Breast epithelium (tissue), 4 donors: ENCODE measurements at regions not wholly inside any gene's neighbourhood (a gene's known extent, or its start where the extent isn't known, plus 50 kb on each side); places are given as distances from the start of the nearest gene placed in this dataset.

Experiments
- DNase-seq, 2 donors: peaks; one replicate each; pipeline ENCODE4 v3.0.0-alpha.2; 2019; ENCODE audit warnings: low spot score in 2 of 2
- H3K27ac ChIP-seq, 2 donors: fragments of 200-600 bp; sonication (generic) in 1 of 2; one replicate each; pipeline ENCODE4 v1.5.1; 2016 to 2019; ENCODE audit warnings: mild to moderate bottlenecking in 1 of 2
- H3K27me3 ChIP-seq, 2 donors: fragments of 200-600 bp; sonication (generic) in 1 of 2; one replicate each; pipeline versions ENCODE4 v1.5.1 to v1.6.0; 2017 to 2019; ENCODE audit warnings: control low read depth in 1 of 2, mild to moderate bottlenecking in 1 of 2
- H3K36me3 ChIP-seq: fragments of 200-600 bp; one replicate; pipeline ENCODE4 v1.5.1; 2019
- H3K4me1 ChIP-seq, 2 donors: fragments of 200-600 bp; sonication (generic); one replicate each; pipeline ENCODE4 v1.5.1; 2016 to 2019; ENCODE audit warnings: control low read depth in 1 of 2
- H3K4me3 ChIP-seq, 3 donors: fragments of 200-600 bp; sonication (generic); 1 replicate in 2 of 3; 2 replicates in 1 of 3; pipeline ENCODE4 v1.5.1; 2016 to 2019; ENCODE audit warnings: mild to moderate bottlenecking in 3 of 3, moderate library complexity in 2 of 3
- H3K9me3 ChIP-seq, 2 donors: fragments of 200-600 bp; sonication (generic) in 1 of 2; one replicate each; pipeline ENCODE4 v1.5.1; 2016 to 2019; ENCODE audit warnings: control low read depth in 1 of 2
- CTCF ChIP-seq, 3 donors: fragments of 450-650 bp; IDR thresholded peaks; one replicate each; pipeline ENCODE4 v1.5.1; 2016 to 2017; ENCODE audit warnings: antibody characterized with exemption in 3 of 3, mild to moderate bottlenecking in 3 of 3, moderate library complexity in 3 of 3
- POLR2A ChIP-seq: fragments of 450-650 bp; IDR thresholded peaks from one replicate; pipeline ENCODE4 v1.6.1; 2016; ENCODE audit warnings: antibody characterized with exemption, mild to moderate bottlenecking, moderate library complexity
- POLR2AphosphoS5 ChIP-seq, 3 donors: sonication (generic); formaldehyde crosslinking; IDR thresholded peaks; one replicate each; pipeline ENCODE4 v1.6.1; 2017; ENCODE audit warnings: antibody characterized with exemption in 3 of 3
- intact Hi-C: fragments of 100-400 bp; cut with DNase I; formaldehyde crosslinking; loops from one replicate; pipeline ENCODE4 v1.15.1; 2023; ENCODE audit warnings: low total_unique reads

- intact Hi-C loops, result no loop called here
- no peak overlapping the region for H3K27ac ChIP-seq
- H3K4me1 ChIP-seq, result no peaks in the 10 kb centered on the region
- no peaks in the 10 kb centered on the region for H3K9me3 ChIP-seq
- H3K4me3 ChIP-seq, result no peak overlapping the region
- no peak for DNase-seq
- TF ChIP-seq CTCF (IDR thresholded peaks at IDR 0.05) (no peak), POLR2A (no peak), POLR2AphosphoS5 (IDR thresholded peaks at IDR 0.05) (no peak)
- H3K36me3 ChIP-seq, result no peaks in the 10 kb centered on the region
- no peaks in the 10 kb centered on the region for H3K27me3 ChIP-seq
Measured at GRCh38 chr10:64090865-64091264, 569.7 kb downstream of the REEP3 start.

- H3K9me3 ChIP-seq, result no peaks in the 10 kb centered on the region
- no peak for TF ChIP-seq POLR2A
- TF ChIP-seq CTCF (IDR thresholded peaks at IDR 0.05), result no peak
- no peak for TF ChIP-seq POLR2AphosphoS5 (IDR thresholded peaks at IDR 0.05)
- H3K36me3 ChIP-seq, result no peaks in the 10 kb centered on the region
- no peak overlapping the region for H3K27ac ChIP-seq
- DNase-seq, result no peak
- no peaks in the 10 kb centered on the region for H3K27me3 ChIP-seq
- H3K4me3 ChIP-seq, result no peak overlapping the region
- H3K4me1 ChIP-seq, result no peaks in the 10 kb centered on the region
- intact Hi-C loops, result no loop called here
Measured at GRCh38 chr10:64091897-64092296, 570.7 kb downstream of the REEP3 start.

GRCh38 chr10:64093304-64093703 lies 572.1 kb downstream of the REEP3 start:
- no peak for DNase-seq
- no peak overlapping the region for H3K4me3 ChIP-seq
- no peaks in the 10 kb centered on the region for H3K27me3 ChIP-seq
- no peak overlapping the region for H3K27ac ChIP-seq
- no peaks in the 10 kb centered on the region for H3K4me1 ChIP-seq
- no peaks in the 10 kb centered on the region for H3K36me3 ChIP-seq
- TF ChIP-seq POLR2AphosphoS5 (IDR thresholded peaks at IDR 0.05) (no peak), CTCF (IDR thresholded peaks at IDR 0.05) (no peak), POLR2A (no peak)
- intact Hi-C loops, result no loop called here
- H3K9me3 ChIP-seq, result no peaks in the 10 kb centered on the region

- TF ChIP-seq CTCF (IDR thresholded peaks at IDR 0.05) (no peak), POLR2AphosphoS5 (IDR thresholded peaks at IDR 0.05) (no peak), POLR2A (no peak)
- Histone ChIP-seq H3K4me1 (no peaks in the 10 kb centered on the region), H3K27me3 (no peaks in the 10 kb centered on the region), H3K36me3 (no peaks in the 10 kb centered on the region), H3K9me3 (no peaks in the 10 kb centered on the region), H3K27ac (no peak overlapping the region), H3K4me3 (no peak overlapping the region)
- intact Hi-C loops, result no loop called here
- DNase-seq, result no peak
Measured at GRCh38 chr10:64093946-64094535, 572.8 kb downstream of the REEP3 start.

- Histone ChIP-seq H3K27ac (no peak overlapping the region), H3K4me1 (no peaks in the 10 kb centered on the region), H3K9me3 (no peaks in the 10 kb centered on the region), H3K36me3 (no peaks in the 10 kb centered on the region), H3K27me3 (no peaks in the 10 kb centered on the region), H3K4me3 (no peak overlapping the region)
- no peak for TF ChIP-seq CTCF (IDR thresholded peaks at IDR 0.05)
- TF ChIP-seq POLR2AphosphoS5 (IDR thresholded peaks at IDR 0.05), result no peak
- TF ChIP-seq POLR2A, result no peak
- DNase-seq, result peak in 1 of 2 donors; percentile 40
- intact Hi-C loops, result no loop called here
Measured at GRCh38 chr10:64096941-64097340, 575.7 kb downstream of the REEP3 start.
